SKM-1 (cell line): ENCODE measurements at regions not wholly inside any gene's neighbourhood (a gene's known extent, or its start where the extent isn't known, plus 50 kb on each side); places are given as distances from the start of the nearest gene placed in this dataset.

Experiments
- DNase-seq: peaks from one replicate; lab custom pipeline; 2025; ENCODE audit not compliant: unreplicated experiment; lab: John Stamatoyannopoulos, UW

- DNase-seq = no peak
These were observed 70.1 kb upstream of the LRRC7 start for GRCh38 chr1:69497441-69498221.

GRCh38 chr1:69498711-69499110, 69.0 kb upstream of the LRRC7 start:
- no peak for DNase-seq

GRCh38 chr1:69499203-69499803, 68.4 kb upstream of the LRRC7 start:
- DNase-seq = no peak

GRCh38 chr1:69502991-69503390, 64.7 kb upstream of the LRRC7 start:
- DNase-seq = peak; percentile 10

- DNase-seq = no peak
These were observed 62.9 kb upstream of the LRRC7 start for GRCh38 chr1:69504730-69505252.

- DNase-seq = no peak
These were observed 61.4 kb upstream of the LRRC7 start for GRCh38 chr1:69506311-69506710.

- no peak for DNase-seq
These were observed 61.0 kb upstream of the LRRC7 start for GRCh38 chr1:69506721-69507120.

GRCh38 chr1:69510026-69510425, 57.7 kb upstream of the LRRC7 start:
- no peak for DNase-seq

GRCh38 chr1:69511426-69512192, 56.1 kb upstream of the LRRC7 start:
- DNase-seq = no peak

GRCh38 chr1:69513601-69514000, 54.1 kb upstream of the LRRC7 start:
- no peak for DNase-seq
